HG03565 (cell line): ENCODE measurements at regions not wholly inside any gene's neighbourhood (a gene's known extent, or its start where the extent isn't known, plus 50 kb on each side); places are given as distances from the start of the nearest gene placed in this dataset.
"Not testable (repeated sequence)": the region's sequence is repeated elsewhere in the genome, so short reads cannot be mapped to it uniquely, and the experiment has no call there.

Source experiments
- ATAC-seq: cut with Tn5 transposase; IDR thresholded peaks from one replicate; pipeline ENCODE4 v1.9.1; 2021; ENCODE audit warnings: mild to moderate bottlenecking, moderate library complexity; ENCODE audit not compliant: unreplicated experiment

DNA sequence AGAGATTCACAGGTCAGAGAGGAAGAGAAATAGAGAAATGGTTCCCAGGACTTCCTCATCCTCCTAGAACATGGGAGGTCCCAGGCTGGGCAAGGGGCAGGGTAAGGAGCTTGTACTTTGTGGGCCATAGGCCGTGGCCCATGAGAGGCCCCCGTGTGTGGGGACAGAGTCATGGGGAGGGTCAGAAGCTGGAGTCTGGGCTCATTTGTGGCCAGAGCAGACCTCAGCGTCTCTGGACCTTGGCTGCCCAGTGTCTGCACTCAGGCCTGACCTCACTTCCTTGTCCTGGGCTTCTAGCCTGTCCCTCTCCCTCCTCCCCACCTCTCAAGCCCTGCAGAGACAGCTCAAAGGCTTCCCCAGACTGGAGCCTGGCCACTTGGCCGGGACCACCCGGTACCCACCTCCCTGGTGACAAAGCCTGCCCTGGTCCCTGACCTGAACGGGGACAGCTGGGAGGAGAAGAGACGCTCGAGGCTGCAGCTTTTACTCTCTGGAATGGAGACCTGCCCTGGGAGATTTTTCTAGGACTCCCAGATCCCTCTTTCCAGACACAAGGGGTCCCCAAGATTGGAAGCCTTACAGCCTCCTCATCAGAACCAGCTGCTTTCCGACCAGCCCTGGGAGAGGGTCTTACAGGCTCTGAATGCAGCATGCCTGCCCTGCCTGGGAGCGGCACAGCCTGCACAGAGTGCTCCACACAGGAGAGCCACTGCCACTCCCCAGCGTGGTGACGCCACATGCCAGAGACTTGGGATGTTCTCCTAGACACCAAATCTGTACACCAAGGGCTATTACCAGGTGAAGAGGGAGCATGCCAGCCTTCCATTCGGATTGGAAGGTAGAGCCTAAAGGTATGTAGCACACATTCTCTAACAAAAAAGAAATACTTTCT is 569.0 kb upstream of the B3GAT1 start:
- no peak for ATAC-seq

DNA sequence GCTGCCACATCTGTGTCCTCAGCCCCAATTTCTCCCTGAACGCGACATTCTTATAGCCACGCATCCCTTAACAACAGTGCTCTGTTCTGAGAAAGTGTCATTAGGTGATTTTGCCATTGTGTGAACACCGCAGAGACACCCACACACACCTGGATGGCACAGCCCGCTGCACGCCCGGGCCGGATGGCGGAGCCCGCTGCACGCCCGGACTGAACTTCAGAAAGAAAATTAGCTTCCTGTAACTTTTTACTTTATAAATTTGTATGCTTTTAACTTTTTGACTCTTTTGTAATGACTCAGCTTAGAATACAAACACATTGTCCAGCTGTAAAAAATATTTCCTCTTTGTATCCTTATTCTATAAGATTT is 567.0 kb upstream of the B3GAT1 start:
- ATAC-seq: not testable (repeated sequence)

DNA sequence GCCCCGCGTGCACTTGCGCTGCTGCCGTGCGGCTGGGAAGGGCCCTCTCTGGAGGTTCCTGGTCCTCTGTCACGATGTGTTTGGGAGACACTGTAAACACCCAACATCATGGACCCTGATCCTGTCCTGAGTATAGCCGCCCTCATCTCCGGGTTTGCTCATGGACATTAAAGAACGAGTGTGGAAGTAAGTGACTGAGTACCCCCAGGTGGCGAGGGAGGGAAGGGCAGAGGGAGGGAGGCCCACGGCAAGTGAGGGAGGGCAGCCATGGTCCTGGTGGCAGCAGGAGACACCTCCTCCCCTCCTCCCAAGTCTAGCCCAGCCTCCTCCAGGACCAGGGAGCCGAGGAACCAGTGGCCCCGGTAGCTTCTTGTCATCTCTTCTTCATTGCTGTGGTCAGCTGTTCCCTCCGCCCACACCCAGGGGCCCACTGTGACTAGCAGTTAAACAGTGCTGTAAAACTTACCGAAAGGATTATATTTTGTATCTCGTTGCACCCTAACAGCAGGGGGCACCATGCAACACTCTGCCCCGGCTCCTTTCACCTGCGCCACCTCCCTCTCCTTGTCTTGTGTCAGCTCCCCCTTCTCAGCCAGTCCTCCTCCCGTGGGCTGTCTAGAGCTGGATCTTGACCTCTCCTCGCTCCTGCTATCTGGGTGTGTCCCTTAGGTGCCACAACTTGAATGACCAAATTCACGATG is 566.5 kb upstream of the B3GAT1 start:
- ATAC-seq: no peak

DNA sequence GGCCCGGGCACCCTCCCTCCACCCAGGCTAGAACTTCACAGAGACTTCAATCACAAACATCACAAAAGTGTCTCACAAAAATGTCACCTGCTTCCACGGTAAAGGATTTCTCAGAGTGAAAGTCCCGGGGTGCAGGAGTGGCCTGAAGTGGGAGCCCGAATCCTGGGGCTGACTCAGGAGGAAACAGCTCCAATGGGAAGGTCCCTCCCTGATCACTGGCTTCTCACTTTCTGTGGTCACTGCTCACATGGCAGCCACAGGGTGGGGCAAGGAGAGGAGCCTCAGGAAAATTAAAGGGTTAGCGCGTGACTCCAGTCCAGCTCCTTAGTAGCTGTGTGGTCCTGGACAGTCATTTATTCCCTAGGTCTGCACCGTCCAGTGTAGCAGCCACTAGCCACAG is 564.5 kb upstream of the B3GAT1 start:
- ATAC-seq: no peak

DNA sequence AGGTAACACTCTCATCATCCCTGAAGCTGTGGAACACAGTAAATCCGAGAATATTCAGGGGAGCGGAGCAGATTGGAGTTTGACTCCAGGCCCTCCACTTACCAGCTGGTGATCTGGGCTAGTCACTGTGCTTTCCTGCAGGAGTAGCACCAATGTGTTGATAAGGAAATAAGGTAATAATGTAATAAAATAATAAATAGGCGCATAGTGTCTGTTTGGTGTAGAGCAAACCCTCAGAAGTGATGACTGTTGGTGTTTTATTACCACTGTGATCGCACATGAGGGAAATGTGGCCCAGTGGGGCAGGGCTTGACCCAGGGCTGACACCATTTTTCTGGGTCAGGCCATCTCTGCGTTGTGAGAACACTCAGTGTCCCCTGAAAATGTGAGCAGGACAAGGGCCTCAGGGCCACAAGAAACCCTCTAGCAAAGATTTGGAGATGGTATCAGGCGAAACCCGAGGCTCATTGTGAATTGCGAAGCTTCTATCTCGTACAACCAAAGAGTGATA is 563.9 kb upstream of the B3GAT1 start:
- ATAC-seq: no peak

DNA sequence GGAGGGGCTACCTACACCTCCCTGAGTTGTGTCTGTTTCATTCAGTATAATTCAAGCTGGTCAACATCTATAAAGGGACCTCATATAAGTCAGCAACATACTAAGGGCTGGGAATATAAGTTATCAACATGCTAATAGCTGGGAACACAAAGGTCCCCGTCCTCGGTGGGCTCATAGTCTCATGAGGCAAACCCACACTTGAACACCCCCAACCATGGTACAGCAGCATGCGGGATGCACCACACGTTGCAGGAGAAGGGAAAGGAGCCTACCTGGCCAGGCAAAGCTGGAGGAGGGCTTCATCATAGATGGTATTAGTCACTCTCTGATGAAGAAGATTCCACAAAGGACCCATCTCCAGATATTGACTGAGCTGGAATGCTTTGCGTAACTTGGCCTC is 561.8 kb upstream of the B3GAT1 start:
- ATAC-seq: no peak

DNA sequence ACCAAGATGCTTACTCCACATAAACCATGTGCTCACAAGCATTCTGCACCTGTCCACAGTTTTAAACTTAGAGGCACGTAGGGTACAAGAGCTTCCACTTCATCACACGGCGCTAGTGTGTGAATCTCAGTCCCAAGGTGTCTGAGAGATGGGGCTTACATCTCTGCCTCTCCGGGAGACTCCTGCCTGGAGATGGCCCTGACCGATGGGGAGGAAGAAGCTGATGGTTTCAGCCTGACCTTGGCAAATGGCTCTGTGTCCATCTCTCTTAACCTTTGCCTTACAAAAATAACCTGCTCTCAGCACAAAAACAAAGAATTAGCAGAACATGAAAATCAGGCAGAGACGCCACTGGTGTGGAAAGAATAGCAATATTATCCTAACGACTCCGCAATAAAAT is 559.3 kb upstream of the B3GAT1 start:
- no peak for ATAC-seq

DNA sequence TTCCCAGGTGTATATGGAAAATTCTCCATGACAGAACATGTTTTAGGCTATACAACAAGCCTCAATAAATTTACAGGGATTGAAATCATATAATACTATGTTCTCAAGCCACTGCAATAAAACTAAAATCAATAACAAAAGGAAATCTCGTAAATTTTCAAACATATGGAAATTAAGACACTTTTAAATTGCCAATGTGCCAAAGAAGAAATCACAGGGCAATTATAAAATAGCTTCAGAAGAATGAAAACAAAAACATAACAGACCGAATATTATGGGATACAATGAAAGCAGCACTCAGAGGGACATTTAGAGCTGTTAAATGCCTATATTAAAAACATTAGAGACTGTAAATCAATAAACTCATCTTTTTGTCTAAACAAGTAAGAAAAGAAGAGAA is 555.7 kb upstream of the B3GAT1 start:
- ATAC-seq: no peak

DNA sequence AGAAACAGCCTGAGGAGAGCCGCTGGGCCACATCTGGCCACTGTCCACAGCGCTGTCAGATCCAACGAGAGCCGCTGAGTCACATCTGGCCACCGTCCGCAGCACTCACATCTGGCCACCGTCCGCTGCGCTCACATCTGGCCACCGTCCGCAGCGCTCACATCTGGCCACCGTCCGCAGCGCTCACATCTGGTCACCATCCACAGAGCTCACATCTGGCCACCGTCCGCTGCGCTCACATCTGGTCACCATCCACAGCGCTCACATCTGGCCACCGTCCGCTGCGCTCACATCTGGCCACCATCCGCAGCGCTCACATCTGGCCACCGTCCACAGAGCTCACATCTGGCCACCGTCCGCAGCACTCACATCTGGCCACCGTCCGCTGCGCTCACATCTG is 549.3 kb upstream of the B3GAT1 start:
- not testable (repeated sequence) for ATAC-seq

DNA sequence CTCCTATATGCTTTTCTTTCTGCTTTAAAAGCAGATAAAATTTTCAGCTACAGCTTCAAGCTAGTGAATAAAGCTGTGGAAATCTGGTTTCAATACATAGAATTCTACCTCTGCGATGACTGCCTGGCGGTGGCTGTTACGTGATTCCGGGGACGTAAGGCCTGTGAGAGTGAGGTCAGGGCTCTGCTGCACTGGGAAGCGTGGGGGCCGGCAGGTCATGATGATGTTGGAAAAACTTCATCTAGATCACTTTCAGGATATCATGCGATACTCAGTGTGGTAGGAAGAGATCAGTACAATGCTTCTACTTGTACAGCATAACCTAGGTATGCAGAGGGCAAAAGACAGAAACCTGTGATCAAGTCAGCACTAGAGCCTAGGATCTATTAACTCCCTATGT is 546.8 kb upstream of the B3GAT1 start:
- no peak for ATAC-seq

DNA sequence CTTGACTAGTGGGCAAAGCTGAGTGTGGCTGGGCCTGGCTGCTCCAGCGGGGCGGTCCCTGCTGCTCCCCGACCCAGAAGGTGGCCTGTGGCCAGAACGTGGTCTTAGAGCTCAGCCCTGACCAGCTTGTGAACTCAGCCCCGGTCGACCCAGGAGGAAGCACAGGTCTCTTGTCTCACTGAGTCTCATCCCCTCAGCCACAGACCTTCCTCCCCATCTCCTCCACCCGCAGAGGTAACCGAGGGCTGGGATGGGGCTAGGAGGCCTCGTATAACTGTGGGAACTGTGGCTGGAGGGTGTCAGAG is 546.2 kb upstream of the B3GAT1 start:
- ATAC-seq: no peak

DNA sequence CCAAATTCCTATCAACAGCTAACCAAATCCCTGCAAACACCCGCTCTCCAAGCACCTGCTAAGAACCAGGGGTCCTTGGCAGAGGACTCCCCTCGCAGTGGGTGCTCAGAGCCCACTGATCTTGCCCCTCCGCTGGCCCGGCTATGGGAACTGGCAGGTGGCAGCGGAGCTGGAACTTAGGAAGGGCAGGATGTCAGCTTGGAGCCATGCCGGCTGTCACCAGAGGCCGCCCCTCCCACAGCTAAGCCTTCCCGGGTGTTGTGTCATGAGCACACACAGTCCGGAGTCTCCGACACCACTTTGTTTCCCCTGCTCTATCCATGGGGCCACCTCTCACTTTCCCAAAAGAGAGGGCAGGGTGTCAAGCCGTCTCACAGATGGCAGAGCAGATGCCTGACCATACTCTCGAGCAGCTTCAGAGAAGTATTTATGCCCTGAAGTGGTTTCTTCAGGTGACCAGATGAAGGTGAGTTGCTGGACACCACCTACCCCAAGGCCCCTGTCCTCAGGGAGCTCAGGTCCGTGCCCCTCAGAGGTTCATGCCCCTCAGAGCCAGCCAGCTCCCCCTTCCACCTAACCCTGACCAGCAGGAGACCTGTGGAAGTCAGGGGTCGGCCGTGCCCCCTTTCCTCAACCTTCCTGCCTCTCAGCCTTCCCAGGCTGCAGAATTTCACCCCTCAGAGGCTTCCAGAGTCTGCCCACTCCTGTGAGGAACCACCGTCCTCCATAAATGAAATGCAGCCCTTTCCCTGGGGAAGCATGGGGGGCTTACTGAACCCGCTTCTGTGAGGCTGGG is 545.7 kb upstream of the B3GAT1 start:
- no peak for ATAC-seq

DNA sequence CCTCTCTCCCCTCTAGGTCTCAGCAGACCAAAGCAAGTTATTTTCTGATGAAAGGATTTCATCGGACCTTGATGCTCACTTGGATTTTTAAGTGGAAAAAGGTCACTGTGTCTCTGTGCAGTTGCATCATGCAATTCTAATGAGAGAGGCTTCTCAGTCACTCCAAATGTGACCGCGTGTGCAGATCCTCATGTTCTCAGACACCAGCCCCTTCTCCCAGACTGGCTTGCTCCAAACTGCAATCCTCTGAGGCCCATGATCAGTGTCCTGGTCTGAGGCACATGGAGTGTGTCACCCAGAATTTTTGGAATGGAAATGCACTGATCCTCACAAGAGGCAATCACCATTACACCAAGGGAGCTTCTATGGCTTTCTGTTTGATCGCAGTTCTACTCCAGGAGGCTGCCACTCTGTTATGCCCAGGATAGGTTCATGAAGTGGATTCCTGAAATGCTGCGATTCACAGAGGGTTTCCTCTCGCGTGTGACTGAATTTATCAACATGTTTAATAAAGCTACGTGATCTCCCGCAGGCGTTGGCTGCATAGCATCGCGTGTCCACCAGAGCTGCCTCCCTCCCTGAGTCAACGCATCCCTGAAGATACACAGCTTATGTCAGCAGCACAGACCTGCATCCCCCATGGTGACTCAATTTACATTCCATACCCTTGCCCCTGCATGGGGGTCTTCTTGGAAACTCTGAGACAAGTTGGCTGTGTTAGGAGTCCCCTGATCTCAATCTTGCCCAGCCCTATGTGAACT is 544.6 kb upstream of the B3GAT1 start:
- ATAC-seq: no peak

DNA sequence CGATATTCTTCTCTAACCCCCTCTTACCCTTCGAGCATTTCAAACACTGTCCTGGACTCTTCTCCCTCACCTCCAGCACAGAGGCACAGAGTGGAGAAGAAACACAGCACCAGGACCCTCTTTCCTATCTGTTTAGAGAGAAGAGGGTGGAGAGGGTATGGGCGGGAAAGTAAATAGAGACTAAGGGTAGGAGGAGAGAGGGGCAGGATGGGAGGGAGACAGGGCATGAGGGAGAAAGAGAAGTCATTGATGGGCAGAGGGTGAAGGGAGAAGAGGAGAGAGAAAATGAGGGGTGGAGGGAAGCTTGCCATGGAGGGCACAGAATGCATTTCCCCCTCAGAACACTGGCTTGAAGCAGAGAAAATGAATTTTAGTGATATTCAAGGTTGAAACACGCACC is 543.9 kb upstream of the B3GAT1 start:
- ATAC-seq: not testable (repeated sequence)

DNA sequence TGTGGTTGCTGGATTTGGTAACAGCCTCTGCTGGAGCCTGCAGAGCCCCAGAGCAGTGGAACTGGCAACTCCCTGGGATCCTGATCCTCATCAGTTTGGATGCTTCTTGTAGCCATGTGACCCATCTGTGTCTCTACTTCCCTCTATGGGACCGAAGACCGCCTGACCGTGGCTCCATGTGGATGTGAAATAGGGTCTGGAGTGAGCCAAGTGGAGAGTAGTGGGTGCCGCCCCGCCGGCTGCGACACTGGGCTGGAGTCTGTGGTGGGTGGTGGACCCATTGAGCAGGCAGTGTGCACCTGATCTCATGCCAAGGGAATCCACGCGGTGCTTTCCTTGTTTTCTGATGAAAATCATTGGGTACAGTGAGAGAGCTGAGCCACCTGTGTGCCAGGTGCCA is 543.2 kb upstream of the B3GAT1 start:
- ATAC-seq: no peak

DNA sequence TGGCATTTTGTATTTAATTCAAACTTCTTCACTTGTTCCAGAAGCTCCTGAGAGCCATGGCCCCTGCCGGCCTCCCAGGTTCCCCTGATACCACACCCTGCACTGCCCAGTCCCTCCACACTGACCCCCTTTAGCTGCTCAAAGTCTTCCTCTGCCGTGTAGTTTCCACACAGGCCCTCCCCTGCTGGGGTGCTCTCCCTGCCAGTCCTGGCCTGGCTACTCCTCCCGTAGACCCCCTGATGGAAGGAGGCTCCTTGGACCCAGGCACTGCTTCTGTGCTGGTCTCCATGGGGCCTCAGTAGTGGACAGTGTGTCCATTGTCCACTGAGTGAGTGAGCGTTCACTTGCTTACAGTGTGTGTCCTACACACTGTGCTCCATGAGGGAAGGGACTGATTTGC is 542.4 kb upstream of the B3GAT1 start:
- ATAC-seq: not testable (repeated sequence)

DNA sequence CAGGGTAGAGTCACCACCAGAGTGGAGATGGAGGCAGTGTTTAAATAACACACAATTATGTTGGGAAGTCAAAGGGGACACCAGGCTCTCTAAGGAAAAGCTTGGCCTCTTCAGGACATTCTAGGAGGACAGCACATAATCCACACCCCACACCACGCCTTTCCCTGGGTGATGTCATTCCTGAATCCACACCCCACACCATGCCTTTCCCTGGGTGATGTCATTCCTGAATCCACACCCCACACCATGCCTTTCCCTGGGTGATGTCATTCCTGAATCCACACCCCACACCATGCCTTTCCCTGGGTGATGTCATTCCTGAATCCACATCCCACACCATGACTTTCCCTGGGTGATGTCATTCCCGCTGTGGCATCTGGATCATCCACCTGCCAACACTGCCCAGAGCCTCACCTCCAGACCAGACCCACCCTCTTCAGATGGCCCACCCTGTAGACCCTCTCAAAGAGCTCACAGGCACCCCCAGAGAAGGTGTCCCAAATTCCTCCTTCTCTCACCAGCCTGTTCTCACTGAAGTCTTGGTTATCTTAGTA is 541.5 kb upstream of the B3GAT1 start:
- ATAC-seq: not testable (repeated sequence)

DNA sequence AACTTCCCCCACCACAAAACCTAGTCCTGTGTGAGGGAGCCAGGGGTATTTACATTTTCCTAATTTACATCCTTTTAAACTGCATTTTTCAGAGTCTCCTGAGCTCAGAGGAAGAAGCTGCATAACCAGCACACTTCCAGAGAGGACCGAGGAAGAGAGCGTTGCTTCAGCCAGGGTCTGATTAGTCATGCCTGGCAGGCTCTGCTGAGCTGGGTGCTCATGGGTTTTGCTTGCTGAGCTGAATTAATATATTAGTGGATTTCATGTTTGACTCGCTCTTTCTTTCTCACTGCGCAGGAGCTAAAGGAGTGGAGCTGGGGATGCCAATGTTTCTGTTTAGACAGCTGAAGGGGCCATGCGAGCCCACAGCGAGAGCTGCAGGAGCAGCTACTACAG is 539.3 kb upstream of the B3GAT1 start:
- ATAC-seq: no peak

DNA sequence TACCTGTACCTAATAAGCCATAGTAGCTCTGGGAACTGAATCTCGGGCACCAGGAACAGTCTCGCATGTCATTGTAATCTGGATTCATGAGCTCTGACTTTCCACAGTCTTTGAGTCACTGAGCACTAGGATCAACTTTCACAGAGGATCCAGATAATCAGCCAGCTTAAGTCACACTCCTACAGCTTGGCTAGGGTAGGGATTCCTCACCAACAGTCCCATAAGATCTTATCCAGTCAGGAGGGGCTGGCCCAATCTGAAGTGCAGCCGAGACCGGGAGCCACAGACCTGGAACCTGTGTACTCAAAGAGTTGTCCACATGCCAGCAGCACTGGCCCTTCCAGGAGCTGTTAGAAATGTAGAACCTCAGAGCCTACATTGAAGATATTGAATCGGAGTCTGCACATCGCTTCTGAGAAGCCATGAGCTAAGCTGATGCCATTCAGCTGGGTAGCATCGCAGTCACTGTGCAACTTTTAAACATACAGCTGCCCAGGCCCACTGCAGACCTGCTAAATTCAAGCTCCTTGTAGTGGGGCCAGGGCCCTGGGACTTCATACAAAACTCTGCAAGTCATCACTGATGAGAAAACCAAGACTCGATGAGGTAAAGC is 538.8 kb upstream of the B3GAT1 start:
- no peak for ATAC-seq
